Spinal cord (tissue), 9 donors: ENCODE measurements at regions not wholly inside any gene's neighbourhood (a gene's known extent, or its start where the extent isn't known, plus 50 kb on each side); places are given as distances from the start of the nearest gene placed in this dataset.

Source experiments
- DNase-seq, 6 donors: peaks; one replicate each; pipeline versions ENCODE4 v3.0.0 to v3.0.0-alpha.2; 2013 to 2015; ENCODE audit warnings: low spot score in 6 of 6, low read depth in 4 of 6
- H3K27ac ChIP-seq: one replicate; pipeline ENCODE4 v1.5.1; 2013; ENCODE audit warnings: low read depth, low read length, control low read depth
- H3K27me3 ChIP-seq: one replicate; pipeline ENCODE4 v1.6.1; 2013; ENCODE audit warnings: low read length; ENCODE audit not compliant: control insufficient read depth, insufficient read depth
- H3K36me3 ChIP-seq: one replicate; pipeline ENCODE4 v1.6.1; 2013; ENCODE audit warnings: low read length; ENCODE audit not compliant: control insufficient read depth, insufficient read depth
- H3K4me1 ChIP-seq: one replicate; pipeline ENCODE4 v1.6.1; 2013; ENCODE audit warnings: low read length; ENCODE audit not compliant: control insufficient read depth, insufficient read depth
- H3K4me3 ChIP-seq: one replicate; pipeline ENCODE4 v1.5.1; 2013; ENCODE audit warnings: low read depth, low read length, control low read depth
- H3K9me3 ChIP-seq: one replicate; pipeline ENCODE4 v1.6.1; 2013; ENCODE audit warnings: low read length; ENCODE audit not compliant: control insufficient read depth, insufficient read depth
- WGBS: methylation state at CpG from one replicate; pipeline ENCODE4 v1.1.5; 2013; ENCODE audit warnings: missing lambda C conversion rate; ENCODE audit not compliant: insufficient coverage; 5-methylcytosine and 5-hydroxymethylcytosine counted together
- donor health status: healthy.

DNA sequence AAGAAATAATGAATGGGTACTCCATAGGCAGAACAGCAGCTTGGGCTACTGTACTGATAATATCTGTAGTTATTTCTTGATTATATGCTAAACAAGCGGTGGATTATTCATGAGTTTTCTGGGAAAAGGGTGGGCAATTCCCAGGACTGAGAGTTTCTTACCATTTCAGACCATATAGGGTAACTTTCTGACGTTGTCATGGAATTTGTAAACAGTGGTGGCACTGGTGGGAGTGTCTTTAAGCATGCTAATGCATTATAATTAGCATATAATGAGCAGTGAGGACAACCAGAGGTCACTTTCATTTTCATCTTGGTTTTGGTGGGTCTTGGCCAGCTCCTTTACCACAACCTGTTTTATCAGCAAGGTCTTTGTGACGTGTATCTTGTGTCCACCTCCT is 399.7 kb downstream of the CDC14C start:
- 100% methylated on average over 1 of the region's 3 CpGs for WGBS
- Histone ChIP-seq H3K9me3 (no peaks in the 10 kb centered on the region), H3K27ac (no peak overlapping the region), H3K4me1 (no peaks in the 10 kb centered on the region), H3K36me3 (no peaks in the 10 kb centered on the region), H3K4me3 (no peak overlapping the region), H3K27me3 (no peaks in the 10 kb centered on the region)
- DNase-seq: no peak

- no CpG with 5 or more reads among the region's 1 CpG for WGBS
- Histone ChIP-seq H3K9me3 (no peaks in the 10 kb centered on the region), H3K36me3 (no peaks in the 10 kb centered on the region), H3K27ac (no peak overlapping the region), H3K27me3 (no peaks in the 10 kb centered on the region), H3K4me3 (no peak overlapping the region), H3K4me1 (no peaks in the 10 kb centered on the region)
- no peak for DNase-seq
Observed at GRCh38 chr7:49324707-49325106, 400.4 kb downstream of the CDC14C start.

DNA sequence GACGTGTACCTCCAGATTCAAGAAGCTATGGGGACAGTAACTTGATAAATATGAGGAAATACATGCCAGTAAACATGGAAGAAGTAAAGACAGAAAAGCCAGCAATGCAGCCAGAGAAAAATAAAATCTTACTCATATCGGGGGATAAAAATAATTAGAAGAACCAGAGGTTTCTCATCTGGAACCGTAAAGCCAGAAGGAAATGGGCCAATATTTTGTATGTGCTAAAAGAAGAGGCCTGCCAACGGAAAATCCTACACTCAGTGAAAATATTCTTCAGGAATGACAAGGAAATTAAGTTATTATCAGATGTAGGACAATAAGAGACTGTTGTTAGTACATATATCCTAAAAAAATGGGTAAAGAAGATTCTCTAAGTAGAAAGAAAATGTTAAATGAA is 401.2 kb downstream of the CDC14C start:
- DNase-seq: no peak
- no CpG with 5 or more reads among the region's 4 CpGs for WGBS

DNA sequence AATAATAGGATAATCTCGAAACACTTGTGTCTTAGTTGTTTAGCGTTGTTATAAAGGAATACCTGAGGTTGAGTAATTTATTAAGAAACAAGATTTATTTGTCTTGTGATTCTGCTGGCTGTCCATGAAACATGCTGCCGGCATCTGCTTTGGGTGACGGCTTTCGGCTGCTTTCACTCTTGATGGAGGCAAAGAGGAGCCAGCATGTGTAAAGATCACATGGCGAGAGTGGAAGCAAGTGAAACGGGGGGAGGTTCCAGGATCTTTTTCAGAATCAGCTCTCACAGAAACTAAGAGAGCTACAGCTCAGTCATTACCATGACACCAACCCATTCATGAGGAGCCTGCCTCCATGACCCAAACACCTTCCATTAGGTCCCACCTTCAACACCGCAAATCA is 402.8 kb downstream of the CDC14C start:
- no peaks in the 10 kb centered on the region for H3K36me3 ChIP-seq
- no peak for DNase-seq
- H3K9me3 ChIP-seq: no peaks in the 10 kb centered on the region
- H3K4me1 ChIP-seq: no peaks in the 10 kb centered on the region
- no peak overlapping the region for H3K27ac ChIP-seq
- WGBS: 100% methylated on average over 3 of the region's 8 CpGs
- H3K4me3 ChIP-seq: no peak overlapping the region
- no peaks in the 10 kb centered on the region for H3K27me3 ChIP-seq

More for the DNA sequence above, 401.2 kb downstream of the CDC14C start:
- Histone ChIP-seq H3K9me3 (no peaks in the 10 kb centered on the region), H3K27ac (no peak overlapping the region), H3K36me3 (no peaks in the 10 kb centered on the region), H3K4me1 (no peaks in the 10 kb centered on the region), H3K4me3 (no peak overlapping the region), H3K27me3 (no peaks in the 10 kb centered on the region)

DNA sequence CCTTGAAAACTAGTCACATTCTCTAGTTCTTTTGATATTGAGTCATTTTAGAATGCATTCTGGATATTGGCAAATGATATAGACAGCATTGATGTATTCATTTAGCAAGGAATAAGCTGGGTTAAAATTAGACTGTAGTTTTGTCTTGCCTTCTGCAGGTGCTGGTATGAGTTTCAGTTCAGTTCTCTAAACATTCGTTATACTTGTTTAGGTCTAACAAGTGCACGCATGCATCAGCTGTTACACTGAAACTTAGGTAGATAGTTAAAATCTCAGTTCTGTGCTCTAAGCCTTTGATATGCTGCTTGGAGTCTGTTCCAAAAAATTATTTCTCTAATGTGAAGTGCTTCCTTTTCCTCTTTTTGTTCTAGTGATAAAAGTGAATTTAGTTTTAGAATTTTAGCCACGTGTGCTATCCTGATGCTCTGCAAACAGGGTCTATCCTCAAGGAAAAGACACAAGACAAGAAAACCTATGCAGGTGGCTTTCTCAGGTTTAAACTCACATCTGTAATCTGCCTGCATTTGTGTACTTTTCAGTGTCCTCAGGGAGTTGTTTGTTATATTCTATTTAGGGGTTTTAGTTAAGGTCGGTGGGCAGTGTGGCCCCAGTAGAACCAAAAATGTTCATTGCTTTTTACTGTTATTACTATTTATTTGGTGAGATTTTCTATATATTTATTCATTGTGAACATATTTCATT is 409.0 kb downstream of the CDC14C start:
- no peaks in the 10 kb centered on the region for H3K9me3 ChIP-seq
- WGBS: 91% methylated on average over 2 of the region's 4 CpGs
- H3K4me1 ChIP-seq: no peaks in the 10 kb centered on the region
- H3K36me3 ChIP-seq: no peaks in the 10 kb centered on the region
- no peak overlapping the region for H3K27ac ChIP-seq
- no peak overlapping the region for H3K4me3 ChIP-seq
- DNase-seq: no peak
- no peaks in the 10 kb centered on the region for H3K27me3 ChIP-seq

DNA sequence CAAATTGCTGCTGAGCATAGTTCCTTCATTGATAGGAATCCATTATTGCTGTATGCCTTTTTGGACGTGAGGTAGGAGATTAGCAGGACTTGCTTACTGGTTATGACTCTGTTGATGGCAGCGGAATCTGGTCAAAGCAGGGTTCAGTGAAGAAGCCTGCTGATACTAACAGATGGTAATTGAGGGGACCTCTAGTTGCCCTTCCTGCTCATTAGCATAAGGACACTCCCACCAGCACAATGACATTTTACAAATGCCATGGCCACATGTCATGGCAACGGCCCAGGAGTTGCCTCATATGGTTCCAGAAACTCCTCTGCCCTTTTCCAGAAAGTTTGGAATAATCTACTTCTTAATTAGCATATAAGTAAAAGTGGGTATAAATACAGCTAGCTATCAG is 417.5 kb downstream of the CDC14C start:
- DNase-seq: no peak
- Histone ChIP-seq H3K27me3 (no peaks in the 10 kb centered on the region), H3K4me1 (no peaks in the 10 kb centered on the region), H3K9me3 (no peaks in the 10 kb centered on the region), H3K27ac (no peak overlapping the region), H3K4me3 (no peak overlapping the region), H3K36me3 (no peaks in the 10 kb centered on the region)
- 100% methylated on average over 2 of the region's 3 CpGs for WGBS

GRCh38 chr7:49344556-49344955 is 420.2 kb downstream of the CDC14C start:
- no peaks in the 10 kb centered on the region for H3K4me1 ChIP-seq
- H3K27me3 ChIP-seq: no peaks in the 10 kb centered on the region
- no peak for DNase-seq
- H3K4me3 ChIP-seq: no peak overlapping the region
- no peaks in the 10 kb centered on the region for H3K9me3 ChIP-seq
- no CpG with 5 or more reads among the region's 1 CpG for WGBS
- H3K36me3 ChIP-seq: no peaks in the 10 kb centered on the region
- no peak overlapping the region for H3K27ac ChIP-seq

DNA sequence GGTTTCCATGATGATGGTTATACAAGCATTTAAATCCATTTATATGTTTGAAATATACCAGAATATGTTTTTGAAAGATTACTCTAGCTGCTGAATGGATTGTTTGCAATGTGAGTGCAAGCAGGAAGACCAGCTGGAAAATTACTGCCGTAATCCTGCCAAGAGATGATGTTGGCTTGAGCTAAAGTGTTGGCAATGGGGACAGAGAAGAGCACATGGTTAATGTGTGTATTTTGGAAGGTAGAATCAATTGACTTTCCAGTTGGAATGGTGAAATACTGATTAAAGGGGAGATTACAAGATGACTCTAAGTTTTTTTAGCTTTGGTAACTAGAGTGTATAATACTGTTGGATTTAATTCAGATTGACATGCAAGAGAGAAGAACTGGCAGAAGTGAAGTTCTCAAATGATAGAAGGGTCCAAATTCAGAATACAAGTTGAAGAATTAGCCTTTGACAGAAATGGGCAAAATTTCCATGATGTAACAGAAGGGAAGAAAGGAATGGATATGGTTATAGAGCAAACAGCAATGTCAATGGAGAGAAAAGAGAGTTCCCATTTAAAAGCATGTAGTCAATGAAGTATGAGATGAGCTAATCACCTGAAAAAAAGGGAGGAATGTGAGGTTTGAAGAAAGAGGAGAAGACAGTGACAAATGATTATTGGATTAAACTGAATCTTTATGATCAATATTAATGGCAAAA is 422.0 kb downstream of the CDC14C start:
- Histone ChIP-seq H3K36me3 (no peaks in the 10 kb centered on the region), H3K27me3 (no peaks in the 10 kb centered on the region), H3K27ac (no peak overlapping the region), H3K4me1 (no peaks in the 10 kb centered on the region), H3K9me3 (peaks cover 3% of the 10 kb centered on the region), H3K4me3 (no peak overlapping the region)
- DNase-seq: peak in 4 of 6 donors; percentile 17 to 94 (median 51)
- WGBS: 50% methylated on average over 1 of the region's 1 CpG

- H3K4me3 ChIP-seq: no peak overlapping the region
- H3K36me3 ChIP-seq: no peaks in the 10 kb centered on the region
- H3K27me3 ChIP-seq: no peaks in the 10 kb centered on the region
- H3K27ac ChIP-seq: no peak overlapping the region
- DNase-seq: no peak
- WGBS: no CpG with 5 or more reads among the region's 2 CpGs
- H3K9me3 ChIP-seq: peaks cover 1% of the 10 kb centered on the region
- H3K4me1 ChIP-seq: no peaks in the 10 kb centered on the region
Observed at GRCh38 chr7:49367072-49367471, 406.4 kb upstream of the VWC2 start.

DNA sequence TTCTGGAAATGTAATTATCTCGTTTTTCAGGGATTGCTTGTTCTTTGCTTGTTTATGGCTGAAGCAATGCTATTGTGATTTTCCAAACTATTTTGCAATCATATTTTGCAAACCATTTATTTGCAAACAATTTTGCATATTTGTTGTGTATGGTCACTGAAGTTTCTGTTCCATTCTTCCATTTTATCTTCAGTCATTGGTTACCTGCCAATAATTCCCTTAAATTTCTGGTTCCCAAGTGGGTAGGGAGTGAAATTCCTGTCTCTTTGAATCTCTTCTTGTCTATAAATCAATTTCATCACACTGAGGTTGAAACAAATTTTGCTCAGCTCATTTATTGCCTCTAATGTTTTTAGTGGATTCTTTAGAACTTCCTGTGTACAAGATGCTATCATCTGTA is 401.7 kb upstream of the VWC2 start:
- H3K27ac ChIP-seq: no peak overlapping the region
- H3K4me3 ChIP-seq: no peak overlapping the region
- no peak for DNase-seq
- no peaks in the 10 kb centered on the region for H3K9me3 ChIP-seq
- H3K36me3 ChIP-seq: no peaks in the 10 kb centered on the region
- H3K4me1 ChIP-seq: no peaks in the 10 kb centered on the region
- no CpG with 5 or more reads among the region's 1 CpG for whole genome bisulfite sequencing
- H3K27me3 ChIP-seq: no peaks in the 10 kb centered on the region
